Smooth muscle cell (in vitro differentiated cells): ENCODE measurements at regions not wholly inside any gene's neighbourhood (a gene's known extent, or its start where the extent isn't known, plus 50 kb on each side); places are given as distances from the start of the nearest gene placed in this dataset.

ENCODE experiments used
- DNase-seq: peaks from one replicate; lab custom pipeline; 2025; ENCODE audit not compliant: unreplicated experiment; lab: John Stamatoyannopoulos, UW
- H2AFZ ChIP-seq: fragments of 200-600 bp; sonication (generic); 2 replicates; pipeline ENCODE4 v1.6.0; 2016; ENCODE audit warnings: antibody characterized with exemption, low read depth, mild to moderate bottlenecking
- H3F3A ChIP-seq: fragments of 200-600 bp; sonication (generic); 2 replicates; pipeline ENCODE4 v1.6.0; 2017; ENCODE audit warnings: antibody characterized with exemption, low read depth
- H3K27ac ChIP-seq: fragments of 200-600 bp; sonication (generic); 2 replicates; pipeline ENCODE4 v1.5.1; 2016; ENCODE audit warnings: low read depth, mild to moderate bottlenecking
- H3K27me3 ChIP-seq: fragments of 200-600 bp; sonication (generic); 2 replicates; pipeline ENCODE4 v1.6.1; 2016; ENCODE audit warnings: low read depth, mild to moderate bottlenecking
- H3K36me3 ChIP-seq: fragments of 200-600 bp; sonication (generic); 2 replicates; pipeline ENCODE4 v1.5.1; 2016; ENCODE audit warnings: low read depth
- H3K4me1 ChIP-seq: fragments of 200-600 bp; sonication (generic); 2 replicates; pipeline ENCODE4 v1.5.1; 2016; ENCODE audit warnings: low read depth
- H3K4me2 ChIP-seq: fragments of 200-600 bp; sonication (generic); 2 replicates; pipeline ENCODE4 v1.6.0; 2016; ENCODE audit warnings: mild to moderate bottlenecking
- H3K4me3 ChIP-seq: fragments of 200-600 bp; sonication (generic); 2 replicates; pipeline ENCODE4 v1.5.1; 2016; ENCODE audit warnings: mild to moderate bottlenecking
- H3K79me2 ChIP-seq: fragments of 200-600 bp; sonication (generic); 2 replicates; pipeline ENCODE4 v1.6.0; 2016; ENCODE audit warnings: low read depth, mild to moderate bottlenecking
- H3K9ac ChIP-seq: fragments of 200-600 bp; sonication (generic); 2 replicates; pipeline ENCODE4 v1.6.0; 2016; ENCODE audit warnings: low read depth
- H3K9me3 ChIP-seq: fragments of 200-600 bp; sonication (generic); replicated peaks from 2 replicates; pipeline ENCODE4 v1.5.1; 2016; ENCODE audit warnings: low read depth
- H4K20me1 ChIP-seq: fragments of 200-600 bp; sonication (generic); 2 replicates; pipeline ENCODE4 v1.6.0; 2016; ENCODE audit warnings: low read depth
- CTCF ChIP-seq: fragments of 200-600 bp; sonication (generic); IDR thresholded peaks from 2 replicates; pipeline ENCODE4 v1.5.1; 2017; ENCODE audit warnings: borderline replicate concordance, mild to moderate bottlenecking, antibody characterized with exemption; ENCODE audit not compliant: insufficient read depth, poor library complexity, severe bottlenecking
- WGBS: methylation state at CpG from one replicate; pipeline ENCODE4 v1.1.7; 2016; ENCODE audit warnings: low lambda C conversion rate; 5-methylcytosine and 5-hydroxymethylcytosine counted together

DNA sequence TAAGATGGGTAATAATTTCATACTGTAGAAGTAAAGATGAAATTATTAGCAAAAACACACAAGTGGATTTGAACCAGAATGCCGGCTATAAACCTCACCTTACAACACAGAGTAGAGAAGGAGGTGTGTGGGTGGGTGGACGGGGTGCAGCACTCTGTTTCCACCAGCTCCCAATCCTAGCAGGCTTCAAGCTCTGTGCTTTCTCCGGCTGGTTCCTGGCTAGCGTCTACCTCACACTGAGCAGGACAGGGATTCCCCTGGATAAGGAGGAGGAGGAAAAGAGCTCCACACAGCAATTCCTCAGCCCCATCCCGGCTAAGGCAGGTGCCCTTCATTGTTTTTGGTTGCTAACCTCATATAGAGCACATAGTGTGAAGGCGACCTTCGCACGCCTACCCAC, 453.3 kb downstream of the C6orf118 start:
- Histone ChIP-seq H3K4me3 (no peak overlapping the region), H3K27ac (no peak overlapping the region), H3K27me3 (no peaks in the 10 kb centered on the region), H3K9ac (no peak overlapping the region), H2AFZ (no peak overlapping the region), H4K20me1 (no peaks in the 10 kb centered on the region), H3K4me2 (no peak overlapping the region), H3F3A (no peaks in the 10 kb centered on the region), H3K79me2 (no peaks in the 10 kb centered on the region), H3K4me1 (no peaks in the 10 kb centered on the region), H3K9me3 (no peaks in the 10 kb centered on the region), H3K36me3 (no peaks in the 10 kb centered on the region)
- no peak for DNase-seq
- WGBS, result 83% methylated on average over 8 of the region's 8 CpGs
- TF ChIP-seq CTCF, result no peak

DNA sequence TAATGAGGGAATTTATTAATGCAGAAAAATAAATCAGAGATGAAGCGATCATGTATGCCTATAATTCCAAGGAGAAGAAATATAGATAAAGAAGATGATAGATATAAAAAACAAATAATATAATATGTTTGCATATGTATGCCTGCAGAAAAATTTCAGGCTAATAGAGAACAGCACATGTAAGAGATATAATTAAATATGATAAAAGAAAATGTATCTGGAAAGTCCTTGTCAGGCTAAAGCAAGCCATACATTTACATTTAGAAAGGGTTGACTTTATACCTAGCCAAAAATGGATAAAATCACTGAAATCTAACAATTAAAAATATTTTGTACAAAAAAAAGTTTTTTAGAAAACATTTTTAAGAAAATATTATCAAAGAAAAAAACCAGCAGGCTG, 454.1 kb downstream of the C6orf118 start:
- Histone ChIP-seq H3K4me3 (no peak overlapping the region), H4K20me1 (no peaks in the 10 kb centered on the region), H3K9ac (no peak overlapping the region), H3K36me3 (no peaks in the 10 kb centered on the region), H3F3A (no peaks in the 10 kb centered on the region), H3K9me3 (no peaks in the 10 kb centered on the region), H3K27me3 (no peaks in the 10 kb centered on the region), H3K79me2 (no peaks in the 10 kb centered on the region), H3K4me2 (no peak overlapping the region), H2AFZ (no peak overlapping the region), H3K4me1 (no peaks in the 10 kb centered on the region), H3K27ac (no peak overlapping the region)
- no peak for TF ChIP-seq CTCF
- no peak for DNase-seq
- 94% methylated on average over 1 of the region's 1 CpG for WGBS

GRCh38 chr6:164854526-164854925, 454.9 kb downstream of the C6orf118 start:
- Histone ChIP-seq H4K20me1 (no peaks in the 10 kb centered on the region), H3K79me2 (no peaks in the 10 kb centered on the region), H3K9ac (no peak overlapping the region), H3K4me1 (no peaks in the 10 kb centered on the region), H3K9me3 (no peaks in the 10 kb centered on the region), H3K4me2 (no peak overlapping the region), H2AFZ (no peak overlapping the region), H3K27me3 (no peaks in the 10 kb centered on the region), H3F3A (no peaks in the 10 kb centered on the region), H3K4me3 (no peak overlapping the region), H3K36me3 (no peaks in the 10 kb centered on the region), H3K27ac (no peak overlapping the region)
- TF ChIP-seq CTCF, result no peak
- no peak for DNase-seq

GRCh38 chr6:164845773-164846172, 463.6 kb downstream of the C6orf118 start:
- H3K79me2 ChIP-seq, result no peaks in the 10 kb centered on the region

More at GRCh38 chr6:164845773-164846172, 463.6 kb downstream of the C6orf118 start:
- Histone ChIP-seq H3F3A (no peaks in the 10 kb centered on the region), H3K36me3 (no peaks in the 10 kb centered on the region), H3K4me1 (no peaks in the 10 kb centered on the region), H2AFZ (no peak overlapping the region), H3K9me3 (no peaks in the 10 kb centered on the region), H3K4me3 (no peak overlapping the region), H3K9ac (no peak overlapping the region), H3K4me2 (no peak overlapping the region), H3K27ac (no peak overlapping the region), H3K27me3 (no peaks in the 10 kb centered on the region), H4K20me1 (no peaks in the 10 kb centered on the region)
- DNase-seq, result no peak
- WGBS, result 95% methylated on average over 1 of the region's 1 CpG
- no peak for TF ChIP-seq CTCF
